Nephron progenitor cell (in vitro differentiated cells): ENCODE measurements at regions not wholly inside any gene's neighbourhood (a gene's known extent, or its start where the extent isn't known, plus 50 kb on each side); places are given as distances from the start of the nearest gene placed in this dataset.

Experiments
- DNase-seq: peaks from one replicate; pipeline ENCODE4 v3.0.0; 2021
- H3K27ac Mint-ChIP-seq: 2 replicates; pipeline ENCODE4 v1.8.0; 2021; ENCODE audit warnings: mild to moderate bottlenecking, moderate library complexity, mixed read lengths
- H3K27me3 Mint-ChIP-seq: 2 replicates; pipeline ENCODE4 v1.8.0; 2021; ENCODE audit warnings: mild to moderate bottlenecking, low read depth, mixed read lengths; ENCODE audit not compliant: poor library complexity
- H3K36me3 Mint-ChIP-seq: 2 replicates; pipeline ENCODE4 v1.8.0; 2021; ENCODE audit warnings: low read depth, mixed read lengths
- H3K4me1 Mint-ChIP-seq: 2 replicates; pipeline ENCODE4 v1.8.0; 2021; ENCODE audit warnings: mixed read lengths
- H3K4me3 Mint-ChIP-seq: 2 replicates; pipeline ENCODE4 v1.8.0; 2021; ENCODE audit warnings: mild to moderate bottlenecking, moderate library complexity, mixed read lengths
- H3K9me3 Mint-ChIP-seq: 2 replicates; pipeline ENCODE4 v1.8.0; 2021; ENCODE audit warnings: mild to moderate bottlenecking, moderate library complexity, mixed read lengths
- TF ChIP-seq, protein P1 (sequence below): fragments of 200-600 bp; sonication (generic); IDR thresholded peaks from 2 replicates; pipeline ENCODE4 v1.5.0; 2021; ENCODE audit warnings: antibody characterized with exemption

DNA sequence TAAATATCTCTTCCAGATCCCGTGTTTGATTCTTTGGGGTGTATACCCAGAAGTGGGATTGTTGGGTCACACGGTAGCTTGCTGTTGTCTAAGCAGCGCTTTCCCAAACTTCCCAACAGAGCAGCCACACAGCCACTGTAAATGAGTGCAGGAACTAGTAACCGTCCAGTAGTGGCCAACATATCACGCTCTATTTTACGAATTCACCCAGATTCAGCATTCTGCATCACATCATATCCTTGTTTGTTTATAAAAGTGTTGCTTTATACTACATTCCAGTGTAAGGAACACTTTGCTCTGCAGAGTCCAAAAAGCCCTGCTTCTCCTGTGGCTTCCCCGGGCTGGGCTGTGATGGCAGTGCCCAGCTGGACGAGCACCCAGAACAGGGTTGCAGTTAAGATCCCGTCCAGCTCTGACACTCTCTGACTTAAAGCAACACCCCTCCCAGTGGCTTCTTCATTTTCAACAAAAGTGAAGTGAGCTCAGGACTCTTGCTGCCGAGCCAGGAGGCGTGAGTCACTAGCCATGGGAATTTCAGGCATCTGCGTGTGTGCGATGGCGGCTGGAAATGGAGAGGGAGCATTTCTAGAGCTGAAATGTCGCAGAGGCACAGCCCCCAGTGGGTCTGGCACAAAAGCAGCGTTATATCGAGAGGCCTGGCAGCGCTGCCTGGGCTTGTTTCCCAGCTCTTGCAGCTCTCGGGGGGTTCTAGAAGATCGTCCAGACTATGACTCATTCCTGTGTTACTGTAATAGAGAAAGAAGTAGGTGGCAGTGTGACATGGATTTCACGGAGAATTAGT is 216.3 kb upstream of the ECI2 start:
- Mint-ChIP-seq H3K4me3 (no peak overlapping the region), H3K27ac (no peak overlapping the region)

DNA sequence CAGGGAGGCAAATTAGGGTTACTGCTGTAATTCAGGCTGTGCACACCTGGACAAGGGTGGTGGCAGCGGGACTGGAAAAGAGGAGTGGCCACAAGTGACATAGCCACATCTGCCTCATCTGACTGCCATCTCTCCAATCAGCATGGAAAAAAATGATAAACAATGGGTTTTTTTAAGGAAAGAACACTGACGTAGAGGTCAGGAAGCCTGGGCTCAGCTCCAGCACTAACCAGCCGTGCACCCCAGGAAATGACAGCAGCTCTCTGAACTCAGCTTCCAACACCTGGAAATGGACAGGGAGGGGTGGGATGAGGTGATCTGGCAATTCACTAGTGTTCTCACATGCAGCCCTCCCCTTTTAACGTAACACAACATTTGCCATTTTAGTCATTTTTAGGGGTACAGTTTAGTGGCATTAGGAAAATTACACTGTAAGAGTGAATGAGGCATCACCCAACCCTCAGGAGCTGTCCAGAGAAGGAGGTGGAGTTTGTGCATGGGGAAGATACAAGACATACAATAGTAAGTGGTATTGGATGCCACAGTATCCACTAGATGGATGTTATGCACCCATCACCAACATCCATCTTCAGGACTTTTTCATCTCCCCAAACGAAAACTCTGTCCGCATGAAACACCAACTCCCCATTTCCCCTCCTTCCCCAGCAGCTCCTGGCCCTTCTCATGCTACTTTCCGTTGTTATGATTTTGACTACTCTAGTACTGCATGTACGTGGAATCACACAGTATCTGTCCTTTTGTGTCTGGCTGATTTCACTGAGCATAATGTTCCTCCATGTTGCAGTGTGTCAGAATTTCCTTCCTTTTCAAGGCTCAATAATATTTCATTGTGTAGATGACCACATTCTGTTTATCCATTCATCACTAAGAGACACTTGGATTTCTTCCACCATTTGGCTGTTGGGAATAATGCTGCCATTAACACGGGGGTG is 215.5 kb upstream of the ECI2 start:
- H3K27ac Mint-ChIP-seq: no peak overlapping the region
- TF ChIP-seq, protein P1, sequence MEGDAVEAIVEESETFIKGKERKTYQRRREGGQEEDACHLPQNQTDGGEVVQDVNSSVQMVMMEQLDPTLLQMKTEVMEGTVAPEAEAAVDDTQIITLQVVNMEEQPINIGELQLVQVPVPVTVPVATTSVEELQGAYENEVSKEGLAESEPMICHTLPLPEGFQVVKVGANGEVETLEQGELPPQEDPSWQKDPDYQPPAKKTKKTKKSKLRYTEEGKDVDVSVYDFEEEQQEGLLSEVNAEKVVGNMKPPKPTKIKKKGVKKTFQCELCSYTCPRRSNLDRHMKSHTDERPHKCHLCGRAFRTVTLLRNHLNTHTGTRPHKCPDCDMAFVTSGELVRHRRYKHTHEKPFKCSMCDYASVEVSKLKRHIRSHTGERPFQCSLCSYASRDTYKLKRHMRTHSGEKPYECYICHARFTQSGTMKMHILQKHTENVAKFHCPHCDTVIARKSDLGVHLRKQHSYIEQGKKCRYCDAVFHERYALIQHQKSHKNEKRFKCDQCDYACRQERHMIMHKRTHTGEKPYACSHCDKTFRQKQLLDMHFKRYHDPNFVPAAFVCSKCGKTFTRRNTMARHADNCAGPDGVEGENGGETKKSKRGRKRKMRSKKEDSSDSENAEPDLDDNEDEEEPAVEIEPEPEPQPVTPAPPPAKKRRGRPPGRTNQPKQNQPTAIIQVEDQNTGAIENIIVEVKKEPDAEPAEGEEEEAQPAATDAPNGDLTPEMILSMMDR: no peak
- no peaks in the 10 kb centered on the region for H3K36me3 Mint-ChIP-seq
- no peak for DNase-seq
- H3K9me3 Mint-ChIP-seq: peaks cover 4% of the 10 kb centered on the region
- no peak overlapping the region for H3K4me3 Mint-ChIP-seq
- H3K27me3 Mint-ChIP-seq: peaks cover 5% of the 10 kb centered on the region
- peaks cover 28% of the 10 kb centered on the region for H3K4me1 Mint-ChIP-seq

More for the DNA sequence above, 216.3 kb upstream of the ECI2 start:
- no peaks in the 10 kb centered on the region for H3K36me3 Mint-ChIP-seq
- H3K4me1 Mint-ChIP-seq: peaks cover 26% of the 10 kb centered on the region
- peaks cover 5% of the 10 kb centered on the region for H3K27me3 Mint-ChIP-seq
- no peak for DNase-seq
- peaks cover 7% of the 10 kb centered on the region for H3K9me3 Mint-ChIP-seq
- TF ChIP-seq, protein P1: no peak

DNA sequence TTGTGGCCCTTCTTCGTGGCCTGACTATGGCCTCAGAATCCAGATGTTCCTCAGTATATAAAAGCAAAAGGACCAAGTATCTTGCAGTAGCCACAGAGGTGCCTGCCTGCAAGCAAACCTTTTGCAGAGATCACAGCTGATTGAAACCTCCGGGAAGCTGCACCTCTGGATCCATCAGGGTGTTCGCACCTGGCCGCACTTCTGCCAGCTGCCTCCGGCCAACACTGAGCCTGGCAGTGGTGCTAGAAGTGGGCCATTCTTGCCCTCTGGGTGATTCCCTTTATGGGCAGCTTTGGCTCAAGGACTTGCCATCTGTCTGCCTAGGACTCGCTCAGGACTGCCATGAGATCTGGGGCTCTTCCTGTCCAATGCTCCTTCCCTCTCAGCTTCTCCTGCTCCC is 214.6 kb upstream of the ECI2 start:
- Mint-ChIP-seq H3K27ac (no peak overlapping the region), H3K36me3 (no peaks in the 10 kb centered on the region), H3K9me3 (peaks cover 4% of the 10 kb centered on the region), H3K4me3 (no peak overlapping the region), H3K27me3 (peaks cover 3% of the 10 kb centered on the region), H3K4me1 (peaks cover 27% of the 10 kb centered on the region)
- no peak for DNase-seq
- TF ChIP-seq, protein P1: no peak

DNA sequence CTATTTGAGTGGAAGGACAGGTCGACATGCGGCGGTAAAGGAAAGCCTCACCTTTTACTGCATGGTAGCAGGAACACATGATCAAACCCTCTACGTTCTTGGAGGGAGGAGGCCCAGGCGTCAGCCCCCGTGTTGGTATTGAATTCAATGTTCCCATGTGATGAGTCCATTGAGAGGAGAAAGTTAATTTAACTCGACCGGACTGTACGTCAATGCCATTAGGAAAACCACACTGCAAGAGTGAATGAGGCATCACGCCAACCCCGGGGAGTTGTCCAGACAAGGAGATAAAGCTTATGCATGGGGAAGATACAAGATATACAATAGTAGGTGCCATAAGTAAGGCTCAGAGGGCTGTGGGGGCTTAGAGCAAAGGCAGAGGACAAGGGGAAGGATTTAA is 213.9 kb upstream of the ECI2 start:
- H3K4me1 Mint-ChIP-seq: peaks cover 26% of the 10 kb centered on the region
- peaks cover 4% of the 10 kb centered on the region for H3K9me3 Mint-ChIP-seq
- TF ChIP-seq, protein P1: no peak
- H3K36me3 Mint-ChIP-seq: no peaks in the 10 kb centered on the region
- H3K27ac Mint-ChIP-seq: no peak overlapping the region
- no peak overlapping the region for H3K4me3 Mint-ChIP-seq
- no peak for DNase-seq
- peaks cover 3% of the 10 kb centered on the region for H3K27me3 Mint-ChIP-seq

DNA sequence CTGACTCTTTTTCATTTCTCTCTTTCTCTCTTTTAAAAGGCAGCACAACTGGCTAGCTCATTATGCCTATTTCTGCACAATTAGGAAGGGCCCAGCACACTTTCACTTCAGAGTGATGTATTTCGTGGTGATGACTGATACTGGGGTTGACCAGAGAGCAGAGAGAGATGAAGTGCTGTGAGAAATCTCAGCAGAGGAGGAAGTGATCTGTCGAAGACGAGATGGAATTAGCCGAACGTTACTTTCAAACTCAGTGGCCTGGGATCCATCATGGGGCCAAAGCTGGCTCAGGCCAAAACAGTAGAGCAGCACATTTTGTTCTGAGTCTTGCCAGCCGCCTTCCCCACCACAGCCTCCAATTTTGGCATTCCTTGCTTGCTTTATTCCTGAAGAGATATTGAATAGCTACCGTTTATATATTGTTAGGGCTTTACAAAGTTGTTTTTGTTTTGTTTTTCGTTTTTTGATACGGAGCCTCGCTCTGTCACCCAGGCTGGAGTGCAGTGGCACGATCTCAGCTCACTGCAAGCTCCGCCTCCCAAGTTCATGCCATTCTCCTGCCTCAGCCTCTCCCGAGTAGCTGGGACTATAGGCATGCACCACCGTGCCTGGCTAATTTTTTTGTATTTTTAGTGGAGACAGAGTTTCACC is 213.2 kb upstream of the ECI2 start:
- TF ChIP-seq, protein P1: no peak
- H3K36me3 Mint-ChIP-seq: no peaks in the 10 kb centered on the region
- DNase-seq: no peak
- H3K4me3 Mint-ChIP-seq: no peak overlapping the region
- H3K27me3 Mint-ChIP-seq: peaks cover 3% of the 10 kb centered on the region
- no peaks in the 10 kb centered on the region for H3K9me3 Mint-ChIP-seq
- no peak overlapping the region for H3K27ac Mint-ChIP-seq
- peaks cover 26% of the 10 kb centered on the region for H3K4me1 Mint-ChIP-seq
